GM18858 (cell line): ENCODE measurements at regions not wholly inside any gene's neighbourhood (a gene's known extent, or its start where the extent isn't known, plus 50 kb on each side); places are given as distances from the start of the nearest gene placed in this dataset.

Experiments used
- ATAC-seq: cut with Tn5 transposase; IDR thresholded peaks from one replicate; pipeline ENCODE4 v1.9.1; 2021; ENCODE audit not compliant: unreplicated experiment

DNA sequence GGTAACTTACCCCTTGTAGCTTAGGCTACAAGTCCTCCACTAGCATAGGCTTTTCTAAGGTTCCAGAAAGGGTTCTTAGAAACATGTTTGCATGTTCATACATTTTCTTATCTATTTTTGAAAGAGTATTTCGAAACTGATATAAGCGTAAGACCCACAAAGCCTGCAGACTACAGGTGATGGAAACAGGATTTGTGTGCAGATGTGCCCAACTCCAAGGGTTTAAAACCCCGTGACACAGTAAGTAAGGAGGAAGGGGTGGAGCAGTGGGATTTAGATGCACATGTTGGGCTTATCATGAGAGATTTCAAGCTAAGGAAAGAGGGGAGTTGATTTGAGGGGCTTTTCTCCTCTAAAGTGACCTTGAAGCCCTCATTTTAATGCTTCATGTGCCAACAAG lies 164.7 kb downstream of the LTN1 start:
- ATAC-seq, result no peak

DNA sequence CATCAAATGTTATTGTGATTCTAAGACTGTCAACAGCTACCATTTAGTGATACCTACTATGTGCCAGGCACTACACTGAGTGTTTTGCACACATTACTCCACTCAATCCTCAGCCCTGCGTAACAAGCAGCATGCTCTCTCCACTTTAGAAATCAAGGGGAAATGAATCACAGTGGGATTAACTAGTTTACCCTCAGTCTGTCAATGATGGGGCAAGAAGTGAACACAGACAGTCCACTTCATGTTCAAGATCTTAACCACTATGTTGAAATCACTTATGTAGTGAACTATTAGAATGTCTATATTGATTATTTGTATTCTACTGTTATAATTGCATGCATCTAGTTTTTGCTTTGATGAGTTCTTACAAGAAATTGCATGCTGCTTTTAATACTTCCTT lies 165.3 kb downstream of the LTN1 start:
- no peak for ATAC-seq

DNA sequence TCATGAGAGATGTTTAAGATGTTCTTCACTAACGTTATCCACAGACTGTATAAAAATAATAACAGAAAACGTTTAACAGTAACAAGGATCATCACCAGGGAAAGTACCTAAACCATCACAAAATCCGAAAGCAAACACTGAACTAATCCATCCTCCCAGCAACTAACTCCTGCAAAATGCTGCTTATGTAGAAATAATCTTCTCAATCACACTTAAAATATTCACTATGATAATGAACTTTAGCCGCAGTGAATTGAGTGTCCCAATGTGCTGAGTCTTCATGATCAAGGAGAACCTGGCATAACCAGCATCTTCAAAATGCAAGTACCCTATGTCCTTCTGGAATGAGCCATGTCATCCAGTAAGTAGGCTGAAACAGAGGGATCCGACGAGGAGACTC lies 166.1 kb downstream of the LTN1 start:
- no peak for ATAC-seq

DNA sequence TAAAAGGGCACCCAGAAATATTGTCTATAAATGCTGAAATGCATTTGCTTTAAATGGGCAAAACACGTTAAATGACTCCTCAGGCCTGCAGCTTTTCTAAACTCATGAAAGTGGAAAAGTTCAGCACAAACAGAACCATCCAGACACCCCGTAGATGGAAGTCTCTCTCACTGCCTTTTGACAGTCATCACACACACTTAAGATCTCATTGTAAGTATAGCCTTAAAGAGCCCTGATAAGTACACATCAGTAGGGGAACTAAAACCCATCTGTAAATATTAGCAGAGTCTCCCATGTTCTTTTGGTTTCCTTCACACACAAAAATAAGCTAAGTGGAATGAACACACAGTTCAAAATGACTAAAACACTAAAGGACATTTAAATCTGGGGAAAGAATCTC lies 166.7 kb downstream of the LTN1 start:
- ATAC-seq, result no peak

DNA sequence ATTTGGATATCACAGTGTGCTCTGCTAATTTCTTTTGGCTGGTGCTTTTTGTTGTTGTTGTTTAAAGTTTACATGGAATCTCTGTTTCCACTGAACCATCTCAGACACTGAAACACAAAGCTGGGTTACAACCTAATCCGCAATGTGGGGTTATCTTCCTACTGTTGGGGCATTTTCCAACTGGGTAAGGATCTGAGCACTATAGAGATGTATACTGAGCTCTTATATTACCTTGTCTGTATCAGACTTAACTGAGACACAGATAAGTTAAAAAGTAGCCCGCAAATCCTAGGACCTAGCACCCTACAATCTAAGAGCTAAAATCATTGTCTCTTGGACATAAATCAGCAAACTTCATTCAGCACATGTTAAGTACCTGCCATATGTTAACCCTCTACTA lies 169.2 kb downstream of the LTN1 start:
- ATAC-seq, result no peak

DNA sequence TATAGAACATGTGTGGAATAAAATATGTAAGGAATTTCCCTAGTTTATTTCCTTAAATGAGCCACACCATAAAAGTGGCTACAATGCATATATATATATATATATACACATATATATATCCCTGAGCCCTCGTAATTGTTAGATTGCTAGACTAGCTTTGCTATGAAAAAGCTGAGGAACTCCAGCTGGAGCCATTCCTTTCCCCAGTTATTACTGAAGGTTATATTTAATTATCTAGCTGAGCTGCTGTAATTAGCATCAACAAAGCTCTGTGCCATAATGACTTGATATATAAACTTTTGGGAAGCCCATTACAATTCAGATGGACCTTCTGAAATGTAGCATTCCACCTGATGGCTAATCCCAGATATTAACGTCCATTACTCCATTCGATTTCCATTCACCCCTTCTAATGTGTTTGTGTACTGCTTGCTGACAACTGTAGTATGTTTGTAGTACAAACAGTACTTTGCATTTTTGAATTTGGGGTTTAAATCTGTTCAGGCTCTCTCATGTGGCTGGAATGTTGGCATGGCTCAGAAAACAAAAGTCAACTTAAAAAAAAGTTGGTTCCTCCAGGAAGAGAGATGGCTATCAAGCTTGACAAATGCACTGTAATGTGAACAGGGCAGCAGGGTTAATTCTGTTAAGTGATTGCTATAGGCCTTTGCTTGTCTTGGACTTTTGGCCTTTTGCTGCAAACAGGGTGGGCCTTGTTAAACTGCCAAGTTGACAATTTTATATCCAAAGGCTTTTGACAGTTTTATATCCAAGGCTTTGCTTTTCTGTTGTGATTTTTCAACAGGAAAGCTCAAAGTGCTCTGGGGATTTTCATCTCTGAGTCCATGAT lies 170.0 kb downstream of the LTN1 start:
- ATAC-seq, result no peak

DNA sequence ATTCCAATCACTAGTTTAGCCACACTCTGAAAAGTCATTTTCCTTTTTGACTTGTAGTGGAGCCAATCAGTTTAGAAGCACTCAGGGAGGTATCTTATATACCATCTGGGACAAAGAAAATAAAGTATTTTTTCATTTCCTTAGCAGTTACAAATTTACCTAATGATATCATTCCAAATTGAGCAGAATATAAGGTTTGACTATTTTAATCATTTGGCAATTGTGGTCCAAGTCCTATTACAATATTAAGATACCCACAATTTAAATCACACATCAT lies 170.6 kb downstream of the LTN1 start:
- no peak for ATAC-seq

DNA sequence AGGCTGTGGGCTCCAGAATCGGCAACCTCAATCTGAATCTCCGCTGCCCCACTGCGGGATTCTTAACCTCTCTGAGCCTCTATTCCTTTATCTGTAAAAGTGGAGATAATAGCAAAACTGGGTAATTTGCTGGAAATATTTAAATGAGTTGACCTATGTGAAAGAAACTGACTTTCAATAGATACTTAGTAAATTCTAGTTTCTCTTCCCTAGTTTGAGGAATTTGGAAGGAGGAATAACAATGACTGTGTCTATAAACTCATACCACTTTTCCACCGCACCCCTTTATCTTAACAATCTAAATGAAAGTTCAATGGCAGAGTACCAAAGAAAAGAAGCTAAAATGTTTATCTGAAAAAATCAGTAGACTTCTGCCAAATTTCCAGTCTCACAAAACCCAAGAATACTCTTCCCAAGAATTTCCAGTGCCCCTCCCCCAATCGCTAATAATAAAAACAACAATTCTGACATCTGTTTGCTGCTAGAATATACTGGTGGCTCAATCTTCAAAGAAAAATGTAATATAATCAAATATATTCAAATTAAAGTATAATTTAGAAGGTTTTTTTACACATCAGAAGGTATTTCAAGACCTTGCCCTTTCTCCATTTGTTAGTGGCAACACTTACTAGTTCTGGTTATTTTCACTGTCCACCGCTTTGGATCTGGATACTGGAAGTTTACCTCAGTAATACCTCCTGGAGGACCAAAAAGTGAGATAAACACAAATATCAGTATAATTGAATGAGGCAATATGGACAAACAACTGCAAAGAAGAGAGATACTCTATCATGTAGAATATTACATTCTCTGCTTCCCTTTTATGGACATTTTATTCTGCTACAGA lies 171.2 kb downstream of the LTN1 start:
- no peak for ATAC-seq

DNA sequence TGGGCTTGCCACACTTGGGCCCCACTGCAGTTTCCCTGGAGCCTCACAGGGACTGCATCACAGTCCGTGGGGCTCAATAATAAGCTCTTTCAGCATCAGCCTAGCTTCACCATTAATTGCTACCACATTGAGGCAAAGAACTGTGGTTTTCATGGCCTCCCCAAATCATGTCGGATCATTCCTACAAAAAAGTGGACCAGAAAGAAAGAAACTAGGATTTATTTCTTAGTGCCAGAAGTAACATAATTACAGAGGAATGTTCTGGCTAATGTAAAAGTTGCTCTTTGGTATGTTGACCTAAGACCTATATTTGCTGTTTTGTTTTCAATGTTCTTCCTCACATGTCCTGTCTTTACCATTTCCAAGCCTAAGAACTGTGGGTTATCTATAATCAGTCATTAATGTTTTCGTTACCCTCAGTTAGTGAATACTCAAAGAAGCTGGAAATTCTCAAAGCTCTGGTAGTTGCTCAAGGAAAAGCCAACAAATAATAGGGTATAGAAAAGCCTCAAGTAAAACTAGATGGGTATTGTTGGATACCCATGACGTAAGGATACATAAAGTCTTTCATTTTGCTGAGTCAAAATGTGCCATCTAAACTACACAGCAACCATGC lies 173.9 kb downstream of the LTN1 start:
- ATAC-seq, result no peak

DNA sequence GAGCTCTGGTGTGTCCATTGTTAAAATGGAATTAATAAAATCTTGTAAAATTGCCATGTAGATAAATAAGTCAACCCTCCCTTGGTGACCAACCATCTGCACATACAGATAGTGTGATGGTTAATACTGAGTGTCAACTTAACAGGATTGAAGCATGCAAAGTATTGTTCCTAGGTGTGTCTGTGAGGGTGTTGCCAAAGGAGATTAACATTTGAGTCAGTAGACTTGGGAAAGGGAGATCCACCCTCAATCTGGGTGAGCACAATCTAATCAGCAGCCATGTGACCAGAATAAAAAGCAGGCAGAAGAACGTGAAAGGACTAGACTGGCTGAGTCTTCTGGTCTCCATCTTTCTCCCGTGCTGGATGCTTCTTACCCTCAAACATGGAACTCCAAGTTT lies 174.8 kb downstream of the LTN1 start:
- ATAC-seq, result no peak

DNA sequence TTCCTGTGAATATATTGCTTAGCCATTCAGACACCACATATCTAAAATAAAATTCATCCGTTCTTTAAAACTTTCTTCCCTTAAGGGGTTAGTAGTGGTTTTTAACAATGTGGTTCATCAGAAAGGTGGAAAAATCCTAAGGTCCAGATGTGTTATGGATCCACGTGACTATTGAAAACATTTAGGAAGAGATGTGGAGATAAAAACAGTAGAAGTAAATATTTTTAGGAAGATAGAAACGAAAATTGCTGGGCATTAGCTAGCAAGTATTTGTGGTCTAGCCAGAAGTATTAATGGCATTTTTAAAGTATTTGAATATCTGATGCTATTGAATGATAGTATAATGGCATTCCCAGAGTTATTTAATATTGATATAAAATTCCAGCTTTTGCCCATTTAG lies 180.8 kb downstream of the LTN1 start:
- ATAC-seq, result no peak

DNA sequence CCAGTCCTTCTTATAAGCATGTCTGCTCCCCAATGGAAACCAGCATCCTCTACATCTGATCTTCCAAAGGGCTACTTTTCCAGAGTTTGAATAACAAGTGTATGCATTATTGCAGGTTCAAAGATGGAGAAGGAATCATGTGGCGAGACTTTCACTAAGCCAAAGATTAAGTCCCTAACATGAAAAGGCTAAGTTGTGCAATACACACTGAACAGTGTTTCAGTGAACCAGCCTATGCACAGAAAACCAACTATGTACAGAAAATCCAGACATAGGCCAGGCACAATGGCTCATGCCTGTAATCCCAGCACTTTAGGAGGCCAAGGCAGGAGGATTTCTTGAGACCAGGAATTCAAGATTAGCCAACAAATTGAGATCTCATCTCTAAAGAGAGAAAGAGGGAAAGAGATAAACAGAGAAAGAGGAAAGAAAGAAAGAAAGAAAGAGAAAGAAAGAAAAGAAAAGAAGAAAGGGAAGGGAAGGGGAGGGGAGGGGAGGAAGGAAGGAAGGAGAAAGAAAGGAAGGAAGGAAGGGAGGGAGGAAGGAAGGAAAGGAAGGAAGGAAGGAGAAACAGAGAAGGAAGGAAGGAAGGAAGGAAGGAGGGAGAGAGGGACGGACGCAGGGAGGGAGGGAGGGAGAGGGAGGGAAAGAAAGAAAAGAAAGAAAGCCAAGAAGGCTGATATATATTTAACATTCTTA lies 181.7 kb downstream of the LTN1 start:
- no peak for ATAC-seq

DNA sequence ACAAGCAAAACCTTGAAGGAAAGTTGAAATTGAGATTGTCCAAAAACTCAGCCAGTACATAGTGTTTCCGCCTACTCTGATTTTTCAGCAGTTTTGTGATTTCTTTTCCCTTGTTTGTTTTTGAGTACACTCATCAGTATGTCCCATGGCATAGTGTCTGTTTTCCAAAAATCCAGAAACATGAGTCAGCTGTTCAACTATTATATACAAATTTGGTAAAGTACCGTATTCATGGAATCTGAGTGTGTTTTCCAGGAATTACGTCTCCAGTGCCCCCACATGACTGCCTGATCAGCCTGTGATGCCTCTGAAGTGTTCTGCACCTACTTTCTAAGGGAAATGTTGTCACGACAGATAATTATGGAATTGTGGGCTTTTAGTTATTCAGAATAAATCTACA lies 186.8 kb downstream of the LTN1 start:
- no peak for ATAC-seq

DNA sequence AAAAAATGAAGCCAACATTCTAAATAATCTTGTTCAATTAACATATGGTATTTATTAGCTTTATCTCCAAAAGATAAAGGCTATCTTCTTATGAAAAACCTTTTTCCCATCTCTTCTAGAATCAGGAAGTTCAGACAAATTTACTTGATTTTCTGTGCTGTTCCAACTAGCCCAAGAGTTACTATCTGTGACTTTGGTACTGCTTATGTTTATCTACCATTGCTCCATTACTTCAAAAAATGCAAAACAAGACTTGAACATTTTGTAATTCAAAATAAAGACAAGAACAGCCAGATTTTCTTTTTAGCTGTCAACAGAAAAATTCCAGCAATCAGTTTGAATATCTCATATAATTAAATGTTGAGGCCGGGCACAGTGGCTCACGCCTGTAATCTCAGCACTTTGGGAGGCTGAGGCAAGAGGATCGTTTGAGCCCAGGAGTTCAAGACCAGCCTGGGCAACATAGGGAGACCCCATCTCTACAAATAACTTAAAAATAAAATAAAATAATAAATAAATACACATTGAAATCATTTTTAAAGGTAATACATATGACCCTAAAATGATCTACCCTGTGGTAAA lies 188.5 kb downstream of the LTN1 start:
- no peak for ATAC-seq

DNA sequence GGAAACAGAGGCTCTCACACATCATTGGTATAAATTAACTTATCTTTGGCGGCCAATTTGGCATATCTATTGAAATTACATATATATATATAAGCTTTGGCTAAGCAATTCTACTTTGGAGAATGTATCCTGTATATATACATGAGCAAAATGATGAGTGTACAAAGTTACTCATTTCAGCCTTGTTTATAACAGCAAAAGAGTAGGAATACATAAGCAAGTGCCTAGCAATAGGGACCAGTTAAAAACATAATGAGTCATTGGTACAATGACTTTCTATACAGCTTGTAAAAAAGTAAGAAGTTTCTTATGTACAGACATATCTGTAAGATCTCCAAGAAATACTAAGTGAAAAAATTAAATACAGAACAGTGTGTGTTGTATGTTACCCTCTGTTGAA lies 190.8 kb downstream of the LTN1 start:
- ATAC-seq, result no peak

DNA sequence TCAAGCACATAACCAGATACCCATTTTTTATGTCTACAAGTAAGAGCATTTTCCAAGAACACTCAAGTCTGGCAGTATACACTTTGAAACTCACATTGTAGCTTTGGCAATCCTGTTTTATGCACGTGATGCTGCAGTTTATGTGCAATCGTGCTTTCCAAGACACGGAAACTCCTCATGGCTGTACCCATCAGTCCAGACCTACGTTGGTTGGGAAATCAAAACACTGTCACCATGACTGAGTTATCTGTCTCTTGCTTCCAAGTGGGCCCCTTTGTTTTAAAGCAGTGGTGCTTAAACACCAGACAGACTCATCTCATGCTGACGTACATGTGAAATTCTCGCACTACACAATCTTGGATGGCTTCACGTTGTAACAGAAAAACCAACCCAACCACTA lies 192.8 kb downstream of the LTN1 start:
- ATAC-seq, result no peak

DNA sequence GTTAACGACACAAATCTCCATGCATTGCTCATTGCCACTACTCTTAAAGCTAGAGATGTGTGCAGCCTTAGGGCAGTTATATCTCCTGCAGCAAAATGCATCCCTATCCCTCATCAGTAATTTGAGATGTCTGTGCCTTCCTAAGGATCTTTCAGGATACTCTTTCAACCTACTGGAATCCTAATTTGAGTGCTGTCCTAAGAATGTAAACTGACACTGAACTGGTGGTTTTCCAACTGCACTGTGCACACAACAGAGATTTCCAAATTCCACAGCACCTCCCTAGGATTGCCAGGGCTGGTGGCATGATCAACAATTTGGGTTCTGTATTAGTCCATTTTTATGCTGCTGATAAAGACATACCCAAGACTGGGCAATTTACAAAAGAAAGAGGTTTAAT lies 193.9 kb downstream of the LTN1 start:
- no peak for ATAC-seq

DNA sequence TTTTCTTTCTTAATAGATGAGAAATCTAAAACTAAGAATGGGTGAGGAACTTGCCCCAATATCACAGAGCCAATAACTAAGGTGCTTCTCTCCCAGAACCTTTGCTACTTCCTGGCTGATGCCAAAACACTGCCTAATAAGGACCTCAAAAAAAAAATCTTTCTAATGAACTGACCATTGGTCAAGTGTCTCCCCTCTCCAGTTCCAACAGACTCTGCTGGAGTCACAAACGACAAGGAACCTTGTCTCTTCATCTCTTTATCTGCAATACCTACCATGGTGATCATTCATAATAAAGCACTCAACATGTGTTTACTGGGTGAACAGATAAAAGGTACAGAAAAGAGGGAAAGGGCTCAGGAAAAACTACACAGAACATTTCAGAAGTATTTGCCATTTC lies 197.4 kb downstream of the LTN1 start:
- no peak for ATAC-seq

DNA sequence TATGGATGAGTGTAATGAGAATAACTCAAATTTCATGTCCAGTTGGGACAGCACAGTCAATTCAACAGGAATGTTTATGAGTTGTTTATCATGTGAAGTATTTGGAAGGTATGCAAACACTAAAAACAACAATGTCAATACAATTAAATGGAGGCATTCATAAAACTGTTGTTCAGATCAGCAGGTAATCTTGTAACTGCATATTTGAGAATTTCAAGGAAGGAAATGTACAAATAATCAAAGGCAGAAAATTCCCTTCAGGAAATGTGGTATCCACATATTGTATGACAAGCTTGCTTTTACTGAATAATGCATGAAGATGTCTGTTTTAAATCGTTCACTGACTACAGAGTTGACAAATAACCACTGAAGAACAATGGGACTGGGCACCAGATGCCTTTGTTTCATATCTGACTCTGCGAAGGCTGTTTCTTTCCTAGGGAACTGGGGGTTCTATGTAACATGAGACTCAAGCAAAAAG lies 198.3 kb downstream of the LTN1 start:
- ATAC-seq, result no peak

DNA sequence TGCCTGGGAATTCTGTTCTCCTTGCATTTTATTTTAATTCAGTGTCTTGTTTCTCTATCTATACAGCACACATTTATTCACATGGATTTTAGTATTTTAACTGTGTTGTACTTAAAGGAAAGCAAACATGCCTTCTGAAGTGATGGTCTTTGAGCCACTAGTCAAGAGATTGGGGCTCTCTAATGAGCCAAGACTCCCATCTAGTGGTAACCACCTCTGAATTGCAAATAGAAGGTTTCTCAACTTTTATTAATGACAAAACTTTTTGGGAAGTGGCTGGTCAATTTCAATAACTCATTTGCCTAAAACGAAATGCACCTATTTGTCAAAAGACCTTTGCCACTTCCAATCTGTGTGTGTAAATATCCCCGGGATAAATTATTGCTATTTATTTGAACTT lies 199.6 kb downstream of the LTN1 start:
- ATAC-seq, result no peak
